GM18517 (cell line): ENCODE measurements at regions not wholly inside any gene's neighbourhood (a gene's known extent, or its start where the extent isn't known, plus 50 kb on each side); places are given as distances from the start of the nearest gene placed in this dataset.
"Not testable (repeated sequence)": the region's sequence is repeated elsewhere in the genome, so short reads cannot be mapped to it uniquely, and the experiment has no call there.

Experiments used
- ATAC-seq: cut with Tn5 transposase; IDR thresholded peaks from one replicate; pipeline ENCODE4 v1.9.1; 2021; ENCODE audit warnings: mild to moderate bottlenecking, moderate library complexity; ENCODE audit not compliant: unreplicated experiment

DNA sequence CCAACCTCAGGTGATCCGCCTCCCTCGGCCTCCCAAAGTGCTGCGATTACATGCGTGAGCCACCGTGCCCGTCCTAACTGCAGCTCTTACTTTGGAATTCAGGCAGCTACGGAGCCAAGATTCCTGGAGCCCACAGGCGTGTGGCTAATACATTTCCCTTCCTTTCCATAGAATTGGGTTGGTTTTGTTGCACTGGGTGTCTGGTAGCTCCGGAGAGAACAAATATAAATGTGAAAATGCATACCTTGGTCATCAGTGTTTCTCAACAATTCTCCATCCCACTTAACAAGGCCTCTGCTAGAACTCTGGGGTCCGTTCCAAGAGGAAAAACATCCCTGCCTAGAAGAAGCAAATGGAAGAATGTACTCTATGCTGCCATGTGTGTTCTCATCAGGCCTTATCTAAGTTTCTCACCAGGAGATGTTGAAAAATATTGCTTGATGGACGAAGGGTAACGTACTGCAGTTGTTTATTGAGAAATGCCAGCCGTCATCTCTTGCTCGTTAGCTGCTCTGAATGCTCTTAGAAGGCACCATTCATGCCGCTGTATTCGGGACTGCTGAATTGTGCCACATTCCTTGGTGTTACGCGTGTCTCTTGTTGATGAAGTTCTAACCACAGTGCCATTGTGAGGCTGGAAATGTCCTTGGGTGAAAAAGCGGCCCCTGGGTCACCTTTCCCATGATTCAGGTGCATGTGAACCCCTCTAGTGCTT, 50.5 kb upstream of the CD99 start:
- no peak for ATAC-seq

DNA sequence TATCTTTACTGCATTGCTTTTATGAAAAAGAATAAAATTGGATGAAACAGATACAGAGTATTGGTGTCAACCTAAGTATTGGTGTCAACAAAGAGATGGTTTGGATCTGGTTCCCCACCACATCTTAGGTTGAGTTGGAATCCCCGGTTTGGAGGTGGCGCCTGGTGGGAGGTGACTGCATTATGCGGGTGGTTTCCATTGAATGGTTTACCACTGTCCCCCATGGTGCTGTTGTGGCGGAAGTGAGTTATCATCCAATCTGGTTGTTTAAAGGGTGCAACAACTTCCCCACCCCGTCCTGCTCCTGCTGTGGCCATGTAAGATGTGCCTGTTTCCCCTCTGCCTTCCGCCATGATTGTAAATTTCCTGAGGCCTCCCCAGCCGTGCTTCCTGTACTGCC, 52.8 kb upstream of the CD99 start:
- ATAC-seq, result no peak

DNA sequence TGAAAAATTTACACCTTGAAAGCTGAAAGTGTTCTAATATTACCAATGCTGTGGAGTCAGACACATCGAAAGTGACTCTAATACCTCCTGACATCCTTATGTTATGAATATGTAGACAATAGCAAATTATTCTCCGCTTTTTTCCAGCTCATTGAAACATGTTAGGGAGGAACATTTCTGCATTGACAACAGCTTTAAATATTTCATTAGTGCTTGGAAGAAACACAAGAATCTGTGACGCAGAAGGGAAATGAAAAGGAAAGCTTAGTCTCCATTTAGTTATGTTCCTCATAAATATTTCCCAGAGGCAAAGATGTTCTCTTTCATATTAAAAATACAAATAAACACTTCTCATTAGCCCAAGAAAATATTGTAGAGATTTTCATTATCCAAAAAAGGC, 55.8 kb upstream of the CD99 start:
- no peak for ATAC-seq

DNA sequence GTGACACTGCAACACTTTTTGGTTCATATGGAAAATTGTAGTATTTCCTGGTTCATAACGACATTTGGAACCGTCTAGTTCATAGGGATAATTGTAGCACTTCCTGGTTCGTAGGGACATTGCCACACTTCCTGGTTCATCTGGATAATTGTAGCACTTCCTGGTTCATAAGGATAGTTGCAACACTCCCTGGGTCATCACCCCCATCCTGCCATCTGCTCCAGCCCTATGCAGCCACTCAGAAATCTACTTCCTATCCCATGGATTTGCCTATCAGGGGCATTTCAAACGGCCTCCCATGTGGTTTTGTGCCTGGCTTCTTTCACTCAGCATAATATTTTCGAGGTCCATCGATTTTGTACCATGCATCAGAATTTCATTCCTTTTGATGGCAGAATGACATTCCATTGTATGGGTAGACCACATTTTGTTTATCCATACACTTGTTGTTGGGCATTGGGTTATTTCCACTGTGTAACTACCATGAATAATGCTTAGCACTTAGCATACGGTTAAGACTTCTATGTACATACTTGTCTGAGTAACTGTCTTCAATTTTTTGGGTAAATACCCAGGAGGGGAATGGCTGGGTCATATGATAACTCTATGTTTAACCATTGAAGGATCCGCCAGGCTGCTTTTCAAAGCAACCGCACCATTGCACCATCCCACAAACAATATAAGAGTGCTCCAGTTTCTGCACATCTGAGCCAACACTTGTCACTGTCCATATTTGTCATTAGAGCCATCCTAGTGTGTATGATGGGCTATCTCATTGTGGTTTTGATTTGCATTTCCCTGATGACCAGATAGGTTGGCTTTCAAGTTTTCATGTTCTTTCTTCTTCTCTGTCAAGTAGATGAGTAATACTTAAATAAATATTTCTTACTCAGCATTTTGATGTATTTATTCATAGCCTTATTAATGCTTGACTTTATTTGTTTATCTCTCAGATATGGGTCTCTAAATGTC, 58.3 kb upstream of the CD99 start:
- no peak for ATAC-seq

DNA sequence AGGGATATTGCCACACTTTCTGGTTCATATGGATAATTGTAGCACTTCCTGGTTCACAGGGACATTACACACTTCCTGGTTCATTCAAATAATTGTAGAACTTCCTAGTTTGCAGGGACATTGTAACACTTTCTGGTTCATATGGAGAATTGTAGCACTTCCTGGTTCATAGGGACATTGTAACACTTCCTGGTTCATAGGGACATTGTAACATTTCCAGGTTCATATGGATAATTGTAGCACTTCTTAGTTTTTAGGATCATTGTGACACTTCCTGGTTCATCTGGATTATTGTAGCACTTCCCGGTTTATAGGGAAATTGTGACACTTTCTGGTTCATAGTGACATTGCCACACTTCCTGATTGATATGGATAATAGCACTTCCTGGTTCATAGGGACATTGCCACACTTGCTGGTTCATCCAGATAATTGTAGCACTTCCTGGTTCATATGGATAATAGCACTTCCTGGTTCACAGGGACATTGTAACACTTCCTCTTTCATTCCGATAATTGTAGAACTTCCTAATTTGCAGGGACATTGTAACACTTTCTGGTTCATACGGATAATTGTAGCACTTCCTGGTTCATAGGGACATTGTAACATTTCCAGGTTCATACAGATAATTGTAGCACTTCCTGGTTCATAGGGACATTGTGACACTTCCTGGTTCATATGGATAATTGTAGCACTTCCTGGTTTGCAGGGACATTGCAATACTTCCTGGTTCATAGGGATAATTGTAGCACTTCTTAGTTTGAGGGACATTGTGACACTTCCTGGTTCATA, 59.2 kb upstream of the CD99 start:
- ATAC-seq, result no peak

DNA sequence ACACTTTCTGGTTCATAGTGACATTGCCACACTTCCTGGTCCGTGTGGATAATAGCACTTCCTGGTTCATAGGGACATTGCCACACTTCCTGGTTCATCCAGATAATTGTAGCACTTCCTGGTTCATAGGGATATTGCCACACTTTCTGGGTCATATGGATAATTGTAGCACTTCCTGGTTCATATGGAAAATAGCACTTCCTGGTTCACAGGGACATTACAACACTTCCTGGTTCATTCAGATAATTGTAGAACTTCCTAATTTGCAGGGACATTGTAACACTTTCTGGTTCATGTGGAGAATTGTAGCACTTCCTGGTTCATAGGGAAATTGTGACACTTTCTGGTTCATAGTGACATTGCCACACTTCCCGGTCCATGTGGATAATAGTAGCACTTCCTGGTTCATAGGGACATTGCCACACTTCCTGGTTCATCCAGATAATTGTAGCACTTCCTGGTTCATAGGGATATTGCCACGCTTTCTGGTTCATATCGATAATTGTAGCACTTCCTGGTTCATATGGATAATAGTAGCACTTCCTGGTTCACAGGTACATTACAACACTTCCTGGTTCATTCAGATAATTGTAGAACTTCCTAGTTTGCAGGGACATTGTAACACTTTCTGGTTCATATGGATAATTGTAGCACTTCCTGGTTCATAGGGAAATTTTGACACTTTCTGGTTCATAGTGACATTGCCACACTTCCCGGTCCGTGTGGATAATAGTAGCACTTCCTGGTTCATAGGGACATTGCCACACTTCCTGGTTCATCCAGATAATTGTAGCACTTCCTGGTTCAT, 60.0 kb upstream of the CD99 start:
- ATAC-seq, result not testable (repeated sequence)

DNA sequence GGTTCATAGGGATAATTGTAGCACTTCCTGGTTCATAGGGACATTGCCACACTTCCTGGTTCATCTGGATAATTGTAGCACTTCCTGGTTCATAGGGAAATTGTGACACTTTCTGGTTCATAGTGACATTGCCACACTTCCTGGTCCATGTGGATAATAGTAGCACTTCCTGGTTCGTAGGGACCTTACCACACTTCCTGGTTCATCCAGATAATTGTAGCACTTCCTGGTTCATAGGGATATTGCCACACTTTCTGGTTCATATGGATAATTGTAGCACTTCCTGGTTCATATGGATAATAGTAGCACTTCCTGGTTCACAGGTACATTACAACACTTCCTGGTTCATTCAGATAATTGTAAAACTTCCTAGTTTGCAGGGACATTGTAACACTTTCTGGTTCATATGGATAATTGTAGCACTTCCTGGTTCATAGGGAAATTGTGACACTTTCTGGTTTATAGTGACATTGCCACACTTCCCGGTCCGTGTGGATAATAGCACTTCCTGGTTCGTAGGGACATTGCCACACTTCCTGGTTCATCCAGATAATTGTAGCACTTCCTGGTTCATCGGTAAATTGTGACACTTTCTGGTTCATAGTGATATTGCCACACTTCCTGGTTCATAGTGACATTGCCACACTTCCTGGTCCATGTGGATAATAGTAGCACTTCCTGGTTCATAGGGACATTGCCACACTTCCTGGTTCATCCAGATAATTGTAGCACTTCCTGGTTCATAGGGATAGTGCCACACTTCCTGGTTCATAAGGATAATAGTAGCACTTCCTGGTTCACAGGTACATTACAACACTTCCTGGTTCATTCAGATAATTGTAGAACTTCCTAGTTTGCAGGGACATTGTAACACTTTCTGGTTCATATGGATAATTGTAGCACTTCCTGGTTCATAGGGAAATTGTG, 60.8 kb upstream of the CD99 start:
- ATAC-seq, result not testable (repeated sequence)

DNA sequence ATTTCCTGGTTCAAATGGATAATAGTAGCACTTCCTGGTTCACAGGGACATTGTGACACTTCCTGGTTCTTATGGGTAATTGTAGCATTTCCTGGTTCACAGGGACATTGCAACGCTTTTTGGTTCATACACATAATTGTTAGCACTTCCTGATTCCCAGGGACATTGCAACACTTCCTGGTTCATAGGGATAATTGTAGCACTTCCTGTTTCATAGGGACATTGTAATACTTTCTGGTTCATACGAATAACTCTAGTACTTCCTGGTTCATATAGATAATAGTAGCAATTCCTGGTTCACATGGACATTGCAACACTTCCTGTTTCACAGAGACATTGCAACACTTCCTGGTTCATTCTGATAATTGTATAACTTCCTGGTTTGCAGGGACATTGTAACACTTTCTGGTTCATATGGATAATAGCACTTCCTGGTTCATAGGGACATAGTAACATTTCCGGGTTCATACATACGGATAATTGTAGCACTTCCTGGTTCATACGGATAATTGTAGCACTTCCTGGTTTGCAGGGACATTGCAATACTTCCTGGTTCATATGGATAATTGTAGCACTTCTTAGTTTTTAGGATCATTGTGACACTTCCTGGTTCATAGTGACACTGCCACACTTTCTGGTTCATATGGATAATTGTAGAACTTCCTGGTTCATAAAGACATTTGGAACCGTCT, 61.6 kb upstream of the CD99 start:
- no peak for ATAC-seq

DNA sequence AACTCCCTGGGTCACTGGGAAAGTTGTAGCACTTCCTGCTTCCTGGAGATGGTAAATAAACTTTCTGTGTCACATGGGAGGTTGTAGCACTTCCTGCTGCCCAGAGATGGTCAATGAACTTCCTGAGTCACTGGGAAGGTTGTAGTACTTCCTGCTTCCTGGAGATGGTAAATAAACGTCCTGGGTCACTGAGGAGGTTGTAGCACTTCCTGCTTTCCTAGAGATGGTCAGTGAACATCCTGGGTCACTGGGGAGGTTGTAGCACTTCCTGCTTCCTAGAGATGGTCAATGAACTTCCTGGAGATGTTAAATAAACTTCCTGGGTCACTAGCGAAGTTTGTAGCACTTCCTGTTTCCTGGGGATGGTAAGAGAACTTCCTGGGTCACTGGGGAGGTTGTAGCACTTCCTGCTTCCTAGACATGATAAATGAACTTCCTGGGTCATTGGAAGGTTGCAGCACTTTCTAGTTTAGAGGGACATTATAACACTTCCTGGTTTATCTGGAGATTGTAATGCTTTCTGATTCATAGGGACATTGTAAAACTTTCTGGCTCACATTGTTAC, 62.3 kb upstream of the CD99 start:
- no peak for ATAC-seq

DNA sequence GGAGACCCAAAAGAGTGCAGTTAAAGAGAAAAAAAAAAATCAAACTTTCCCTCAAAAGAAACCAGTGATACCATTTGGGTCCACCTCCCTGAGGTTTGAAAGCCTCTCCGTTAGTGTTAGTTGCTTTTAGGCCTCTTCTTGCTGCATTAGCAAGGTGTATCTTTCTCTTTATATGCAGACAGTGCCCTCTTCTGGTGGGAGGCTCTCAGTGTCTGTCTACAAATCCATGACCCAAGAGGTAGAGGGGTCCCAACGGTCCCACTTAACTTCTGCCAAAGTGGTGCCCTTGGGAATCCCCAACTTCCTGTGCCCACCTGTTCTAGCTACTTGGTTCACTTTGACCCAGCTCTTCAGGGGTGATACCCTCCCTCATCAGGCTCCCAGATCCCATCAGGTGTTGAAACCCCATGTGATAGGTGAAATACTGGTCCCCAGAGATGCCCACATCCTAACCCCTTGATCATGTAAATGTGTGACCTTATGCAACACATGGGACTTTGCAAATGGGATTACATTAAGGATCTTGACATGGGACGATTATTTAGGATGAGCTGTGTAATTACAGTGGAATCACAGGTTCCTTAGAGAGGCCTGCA, 63.7 kb upstream of the CD99 start:
- ATAC-seq, result peak; percentile 67

DNA sequence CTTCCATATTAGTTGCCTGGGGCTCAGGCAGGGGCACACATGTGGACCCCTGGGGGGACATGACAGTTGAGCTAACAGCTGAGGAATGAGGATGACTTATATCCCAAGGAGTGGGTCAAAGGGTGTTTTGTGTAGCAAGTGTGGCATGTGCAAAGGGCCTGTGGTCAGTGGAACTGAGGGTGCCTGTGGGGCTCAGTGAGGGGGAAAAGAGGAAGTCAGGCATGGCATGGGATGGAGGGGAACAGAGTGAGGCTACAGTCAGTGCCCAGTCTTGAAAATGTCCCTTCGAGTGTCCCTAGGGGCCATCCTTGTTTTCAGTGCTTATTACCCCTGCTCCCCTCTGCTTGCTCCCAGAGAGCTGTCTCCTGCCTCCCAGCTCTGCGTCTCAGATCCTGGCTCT, 64.3 kb upstream of the CD99 start:
- ATAC-seq, result no peak

DNA sequence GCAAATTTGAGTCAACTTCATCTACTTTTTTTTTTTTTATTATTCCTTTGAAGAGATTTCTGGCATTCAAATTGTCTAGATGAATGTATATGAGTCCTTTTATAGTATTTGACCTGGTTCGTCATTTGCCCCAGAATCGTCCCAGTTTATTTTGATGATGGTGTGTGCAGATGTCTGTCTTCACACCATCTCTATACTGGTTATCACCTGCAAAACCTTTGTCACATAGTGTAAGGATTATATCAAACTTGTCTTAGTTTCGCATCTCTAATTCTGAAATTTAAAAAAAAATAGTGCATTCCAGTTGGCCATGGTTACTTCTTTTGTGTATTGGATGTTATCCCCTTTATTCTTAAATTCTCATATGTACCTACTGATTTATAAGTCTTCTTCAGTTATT, 70.5 kb upstream of the CD99 start:
- no peak for ATAC-seq

DNA sequence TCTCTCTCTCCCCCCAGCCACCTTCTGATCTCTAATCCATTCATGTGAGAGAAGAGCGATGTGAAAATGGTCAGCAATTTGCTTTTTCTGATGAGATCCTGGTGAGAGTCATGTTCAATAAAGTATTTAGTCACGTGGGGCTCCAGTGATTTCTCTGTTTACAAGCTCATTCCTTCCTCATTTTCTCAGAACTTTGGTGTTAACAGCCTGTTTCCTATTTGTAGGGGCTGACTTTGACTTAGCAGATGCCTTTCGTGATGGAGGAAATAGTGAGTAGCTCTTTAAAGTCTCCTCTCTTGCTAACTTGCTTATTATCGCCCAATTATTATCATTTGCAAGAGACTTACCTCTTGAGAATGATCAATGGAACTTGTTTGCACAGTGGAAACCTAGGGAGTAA, 72.6 kb upstream of the CD99 start:
- ATAC-seq, result no peak

DNA sequence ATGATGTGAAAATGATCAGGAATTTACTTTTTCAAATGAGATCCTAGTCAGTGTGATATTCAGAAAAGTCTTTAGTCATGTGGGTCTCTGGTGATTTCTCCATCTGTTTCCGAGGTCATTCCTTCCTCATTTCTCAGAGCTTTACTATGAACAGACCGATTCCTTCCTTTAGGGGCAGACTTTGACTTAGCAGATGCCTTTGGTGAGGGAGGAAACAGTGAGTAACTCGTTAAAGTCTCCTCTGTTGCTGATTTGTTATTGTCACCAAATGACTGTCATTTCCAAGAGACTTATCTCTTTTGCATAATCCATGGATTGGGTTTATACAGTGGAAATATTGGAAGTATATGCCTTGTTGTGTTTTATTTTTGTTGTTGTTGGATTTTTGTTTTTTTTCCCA, 76.2 kb upstream of the CD99 start:
- no peak for ATAC-seq

DNA sequence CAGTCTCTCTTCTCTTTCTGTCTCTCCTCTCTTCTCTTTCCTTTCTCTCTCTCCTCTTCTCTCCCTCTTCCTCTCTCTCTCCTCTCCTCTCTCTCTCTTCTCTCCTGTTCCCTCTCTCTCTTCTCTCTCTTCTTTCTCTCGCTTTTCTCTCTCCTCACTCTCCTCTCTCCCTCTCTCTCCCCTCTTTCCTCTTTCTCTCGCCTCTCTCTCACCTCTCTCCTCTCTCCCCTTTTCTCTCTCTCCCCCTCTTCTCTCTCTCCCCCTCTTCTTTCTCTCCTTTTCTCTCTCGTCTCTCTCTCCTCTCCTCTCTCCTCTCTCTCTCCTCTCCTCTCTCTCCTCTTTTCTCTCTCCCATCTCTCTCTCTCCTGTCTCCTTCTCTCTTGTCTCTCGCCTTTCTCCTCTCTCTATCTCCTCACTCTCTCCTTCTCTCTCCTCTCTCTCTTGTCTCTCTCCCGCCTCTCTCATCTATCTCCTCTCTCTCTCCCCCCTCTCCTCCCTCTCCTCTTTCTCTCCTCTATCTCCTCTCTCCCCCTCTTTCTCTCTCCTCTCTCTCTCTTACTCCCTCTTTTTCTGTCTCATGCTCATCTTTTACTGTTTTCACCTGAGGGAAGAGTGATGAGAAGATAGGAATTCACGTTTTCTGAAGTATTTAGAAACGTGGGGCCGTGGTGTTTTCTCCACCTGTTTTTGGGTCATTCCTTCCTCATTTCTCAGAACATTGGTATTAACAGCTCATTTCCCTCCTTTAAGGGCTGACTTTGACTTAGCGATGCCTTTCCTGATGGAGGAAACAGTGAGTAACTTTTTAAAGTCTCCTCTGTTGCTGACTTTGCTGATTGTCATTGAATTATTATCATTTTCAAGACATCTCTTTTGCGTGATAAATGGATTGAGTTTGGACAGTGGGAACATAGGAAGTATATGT, 80.6 kb upstream of the CD99 start:
- no peak for ATAC-seq

DNA sequence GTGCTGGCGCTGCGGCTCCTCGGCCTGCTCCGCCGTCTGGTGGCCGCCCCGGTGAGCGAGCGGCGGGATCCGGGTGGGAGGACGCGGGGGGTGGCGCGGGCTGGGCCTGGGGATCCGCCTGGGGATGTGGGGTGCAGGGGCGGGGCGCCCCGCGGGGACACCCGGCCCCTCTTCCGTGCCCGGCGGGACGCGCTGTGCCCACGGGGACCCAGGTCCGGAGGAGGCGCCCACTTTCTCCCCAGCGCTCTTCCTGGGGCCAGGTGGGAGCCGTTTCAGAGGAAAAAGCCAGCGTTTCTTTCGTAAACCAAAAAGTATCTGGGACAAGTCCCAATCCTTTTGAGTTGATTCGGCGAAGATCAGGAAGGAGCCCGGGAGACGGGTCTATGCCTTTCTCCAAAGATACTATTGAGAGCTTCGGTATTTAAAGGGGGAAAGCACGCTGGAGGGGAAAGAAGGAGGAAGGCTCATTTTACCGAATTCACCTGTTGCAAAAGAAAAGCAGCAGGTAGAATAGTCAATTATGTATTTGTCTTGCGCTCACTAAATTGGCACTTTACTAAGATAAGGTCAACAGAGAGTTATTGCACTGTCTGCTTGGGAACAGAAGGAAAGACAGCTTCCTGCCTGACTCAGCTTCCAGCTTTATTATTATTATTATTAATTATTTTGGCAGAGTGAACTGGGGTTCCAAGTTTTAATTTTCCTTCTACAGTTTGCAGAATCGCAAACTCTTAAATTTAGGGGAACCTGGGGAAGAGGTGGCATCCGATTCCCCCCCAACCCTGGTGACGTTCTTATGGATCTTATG, 81.5 kb upstream of the CD99 start:
- peak; percentile 39 for ATAC-seq
